ENCODE measurements at regions not wholly inside any gene's neighbourhood (a gene's known extent, or its start where the extent isn't known, plus 50 kb on each side); places are given as distances from the start of the nearest gene placed in this dataset.

DNA sequence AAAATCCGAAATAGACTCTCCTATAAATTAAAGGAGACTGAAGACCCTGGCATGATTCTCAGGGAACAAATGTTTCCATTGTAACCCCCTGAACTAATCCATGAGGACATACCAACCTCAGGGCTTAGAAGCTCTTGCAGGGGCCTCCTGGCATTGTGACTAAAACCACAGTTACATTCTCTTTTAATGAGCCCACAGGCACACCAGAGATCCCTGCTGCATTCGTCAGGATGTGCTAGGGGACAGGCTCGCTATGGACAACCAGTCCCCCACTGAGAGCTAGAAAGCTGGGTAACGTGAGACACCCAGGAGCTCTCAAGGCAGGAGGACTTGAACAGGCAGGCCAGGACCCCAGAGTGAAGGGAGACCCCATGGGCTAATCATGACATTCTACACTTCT, 140.6 kb upstream of the TNRC6C start:
- DNase-seq = no peak
- peaks cover 46% of the 10 kb centered on the region for H3K27me3 ChIP-seq (ENCODE audit: low read length)
- no peak for ATAC-seq
- ChIA-PET CTCF (interaction anchor here (0.6 kb wide), 1 partner anchor 357 kb away, joined by 4 read pairs; no protein-coding TSS in a partner anchor), POLR2A (ENCODE audit: unreplicated experiment) (no interaction called here)
- H3K9ac ChIP-seq (ENCODE audit: low read length) = no peak overlapping the region
- no peak overlapping the region for H3K4me2 ChIP-seq (ENCODE audit: low read length)
- no peaks in the 10 kb centered on the region for H3F3A ChIP-seq (ENCODE audit: low read length, unreplicated experiment)
- H3K4me3 ChIP-seq (ENCODE audit: low read length) = no peak overlapping the region
- intact Hi-C loops (cut with micrococcal nuclease) = no loop called here
- no peaks in the 10 kb centered on the region for H3K79me2 ChIP-seq (ENCODE audit: low read length)
- H3K9me2 ChIP-seq (replicated peaks; ENCODE audit: low read length) = no peaks in the 10 kb centered on the region
- TF ChIP-seq, protein P1, sequence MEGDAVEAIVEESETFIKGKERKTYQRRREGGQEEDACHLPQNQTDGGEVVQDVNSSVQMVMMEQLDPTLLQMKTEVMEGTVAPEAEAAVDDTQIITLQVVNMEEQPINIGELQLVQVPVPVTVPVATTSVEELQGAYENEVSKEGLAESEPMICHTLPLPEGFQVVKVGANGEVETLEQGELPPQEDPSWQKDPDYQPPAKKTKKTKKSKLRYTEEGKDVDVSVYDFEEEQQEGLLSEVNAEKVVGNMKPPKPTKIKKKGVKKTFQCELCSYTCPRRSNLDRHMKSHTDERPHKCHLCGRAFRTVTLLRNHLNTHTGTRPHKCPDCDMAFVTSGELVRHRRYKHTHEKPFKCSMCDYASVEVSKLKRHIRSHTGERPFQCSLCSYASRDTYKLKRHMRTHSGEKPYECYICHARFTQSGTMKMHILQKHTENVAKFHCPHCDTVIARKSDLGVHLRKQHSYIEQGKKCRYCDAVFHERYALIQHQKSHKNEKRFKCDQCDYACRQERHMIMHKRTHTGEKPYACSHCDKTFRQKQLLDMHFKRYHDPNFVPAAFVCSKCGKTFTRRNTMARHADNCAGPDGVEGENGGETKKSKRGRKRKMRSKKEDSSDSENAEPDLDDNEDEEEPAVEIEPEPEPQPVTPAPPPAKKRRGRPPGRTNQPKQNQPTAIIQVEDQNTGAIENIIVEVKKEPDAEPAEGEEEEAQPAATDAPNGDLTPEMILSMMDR (conservative IDR thresholded peaks at IDR 0.05; ENCODE audit: low read depth, low read length) = no peak
- no peak for TF ChIP-seq EZH2phosphoT487 (IDR thresholded peaks at IDR 0.05; ENCODE audit: borderline replicate concordance, low read length)
- no peak for TF ChIP-seq EZH2 (IDR thresholded peaks at IDR 0.05; ENCODE audit: low read length, unreplicated experiment)
- no peak overlapping the region for H3K27ac ChIP-seq (ENCODE audit: low read length)
- no peaks in the 10 kb centered on the region for H3K36me3 ChIP-seq (ENCODE audit: low read depth, low read length)
- no peak overlapping the region for H2AFZ ChIP-seq (ENCODE audit: low read length)
- no peaks in the 10 kb centered on the region for H3K9me3 ChIP-seq (ENCODE audit: low read length)
- no peaks in the 10 kb centered on the region for H3K4me1 ChIP-seq (ENCODE audit: insufficient read depth, low read length)
- BruUV-seq (replicated peaks) = no TSS peak
- no peaks in the 10 kb centered on the region for H4K20me1 ChIP-seq (ENCODE audit: low read length)

DNA sequence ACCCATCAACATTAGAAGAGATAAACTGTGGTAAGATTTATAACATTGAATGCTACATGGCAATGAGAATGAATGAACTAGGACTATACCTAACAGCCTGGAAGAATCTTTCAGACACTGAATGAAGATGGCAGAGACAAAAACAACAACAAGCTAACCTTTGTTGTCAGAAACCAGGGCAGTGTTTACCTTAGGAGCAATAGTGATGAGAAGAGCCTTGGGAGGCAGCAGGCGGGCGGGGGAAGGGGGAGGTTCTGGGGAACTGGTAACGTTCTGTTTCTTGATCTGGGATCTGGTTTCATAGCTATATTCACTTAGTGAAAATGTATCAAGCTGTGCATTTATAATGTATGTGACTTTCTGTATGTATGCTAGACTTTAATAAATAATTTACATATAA, 139.0 kb upstream of the TNRC6C start:
- no peak overlapping the region for H3K4me3 ChIP-seq (ENCODE audit: low read length)
- no TSS peak for BruUV-seq (replicated peaks)
- no peak overlapping the region for H2AFZ ChIP-seq (ENCODE audit: low read length)
- no peak overlapping the region for H3K27ac ChIP-seq (ENCODE audit: low read length)
- no peaks in the 10 kb centered on the region for H3K79me2 ChIP-seq (ENCODE audit: low read length)
- intact Hi-C loops (cut with micrococcal nuclease) = no loop called here
- H3K9ac ChIP-seq (ENCODE audit: low read length) = no peak overlapping the region
- H3K9me3 ChIP-seq (ENCODE audit: low read length) = no peaks in the 10 kb centered on the region
- ATAC-seq (no peak), DNase-seq (no peak)
- H3K9me2 ChIP-seq (replicated peaks; ENCODE audit: low read length) = no peaks in the 10 kb centered on the region
- H3K36me3 ChIP-seq (ENCODE audit: low read depth, low read length) = no peaks in the 10 kb centered on the region
- ChIA-PET POLR2A (ENCODE audit: unreplicated experiment) (no interaction called here), CTCF (no interaction called here)
- no peaks in the 10 kb centered on the region for H3F3A ChIP-seq (ENCODE audit: low read length, unreplicated experiment)
- H3K27me3 ChIP-seq (ENCODE audit: low read length) = peaks cover 42% of the 10 kb centered on the region
- H3K4me1 ChIP-seq (ENCODE audit: insufficient read depth, low read length) = no peaks in the 10 kb centered on the region
- H3K4me2 ChIP-seq (ENCODE audit: low read length) = no peak overlapping the region
- no peaks in the 10 kb centered on the region for H4K20me1 ChIP-seq (ENCODE audit: low read length)
- no peak for TF ChIP-seq EZH2phosphoT487 (IDR thresholded peaks at IDR 0.05; ENCODE audit: borderline replicate concordance, low read length)
- TF ChIP-seq EZH2 (IDR thresholded peaks at IDR 0.05; ENCODE audit: low read length, unreplicated experiment) = no peak
- TF ChIP-seq, protein P1 (conservative IDR thresholded peaks at IDR 0.05; ENCODE audit: low read depth, low read length) = no peak

DNA sequence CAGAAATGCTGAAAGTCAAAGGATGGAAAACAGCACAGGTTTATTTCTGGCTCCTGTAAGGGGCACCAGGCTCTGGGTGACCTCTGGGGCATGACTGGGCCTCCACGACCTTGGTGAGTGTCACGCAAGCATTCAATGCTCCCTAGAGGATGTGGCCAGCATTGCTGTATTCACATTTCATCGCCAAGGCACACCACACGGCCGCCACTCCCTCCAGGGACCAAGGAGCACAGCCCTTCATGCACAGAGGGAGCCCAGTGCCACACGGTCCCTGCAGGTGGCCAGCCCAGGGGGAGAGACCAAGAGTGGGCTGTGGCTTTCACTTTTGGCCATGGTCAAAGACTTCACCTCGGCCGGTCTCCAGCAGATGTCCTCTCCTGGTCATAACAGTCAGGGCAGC, 137.4 kb upstream of the TNRC6C start:
- Histone ChIP-seq H2AFZ (ENCODE audit: low read length) (no peak overlapping the region), H3K9me3 (ENCODE audit: low read length) (no peaks in the 10 kb centered on the region), H3K9me2 (replicated peaks; ENCODE audit: low read length) (no peaks in the 10 kb centered on the region), H3K4me2 (ENCODE audit: low read length) (no peak overlapping the region), H3K27ac (ENCODE audit: low read length) (no peak overlapping the region), H3K36me3 (ENCODE audit: low read depth, low read length) (no peaks in the 10 kb centered on the region), H3K4me1 (ENCODE audit: insufficient read depth, low read length) (no peaks in the 10 kb centered on the region), H3K4me3 (ENCODE audit: low read length) (no peak overlapping the region), H3K79me2 (ENCODE audit: low read length) (no peaks in the 10 kb centered on the region), H3K27me3 (ENCODE audit: low read length) (peaks cover 51% of the 10 kb centered on the region), H3F3A (ENCODE audit: low read length, unreplicated experiment) (no peaks in the 10 kb centered on the region), H3K9ac (ENCODE audit: low read length) (no peak overlapping the region), H4K20me1 (ENCODE audit: low read length) (no peaks in the 10 kb centered on the region)
- ATAC-seq (peak; percentile 53), DNase-seq (no peak)
- intact Hi-C loops (cut with micrococcal nuclease) = no loop called here
- ChIA-PET POLR2A (ENCODE audit: unreplicated experiment) (no interaction called here), CTCF (no interaction called here)
- TF ChIP-seq, protein P1 (conservative IDR thresholded peaks at IDR 0.05; ENCODE audit: low read depth, low read length) = no peak
- TF ChIP-seq EZH2 (IDR thresholded peaks at IDR 0.05; ENCODE audit: low read length, unreplicated experiment) = no peak
- no peak for TF ChIP-seq EZH2phosphoT487 (IDR thresholded peaks at IDR 0.05; ENCODE audit: borderline replicate concordance, low read length)
- no TSS peak for BruUV-seq (replicated peaks)

Measured in PC-3 (cell line).